Osteocyte (in vitro differentiated cells): ENCODE measurements at regions not wholly inside any gene's neighbourhood (a gene's known extent, or its start where the extent isn't known, plus 50 kb on each side); places are given as distances from the start of the nearest gene placed in this dataset.
A peak's percentile ranks its signal among the peaks of the same experiment; 100 is the strongest.

Source experiments
- DNase-seq: peaks from one replicate; pipeline ENCODE4 v3.0.0; 2021; ENCODE audit warnings: mixed read lengths; ENCODE audit not compliant: unreplicated experiment; ENCODE audit errors: extremely low spot score
- H3K27ac Mint-ChIP-seq: one replicate; pipeline ENCODE4 v1.8.0; 2021; ENCODE audit warnings: mild to moderate bottlenecking, mixed read lengths; ENCODE audit not compliant: unreplicated experiment
- H3K27me3 Mint-ChIP-seq: one replicate; pipeline ENCODE4 v1.8.0; 2021; ENCODE audit warnings: mixed read lengths; ENCODE audit not compliant: unreplicated experiment
- H3K36me3 Mint-ChIP-seq: one replicate; pipeline ENCODE4 v1.8.0; 2021; ENCODE audit warnings: mixed read lengths; ENCODE audit not compliant: unreplicated experiment
- H3K4me1 Mint-ChIP-seq: one replicate; pipeline ENCODE4 v1.8.0; 2021; ENCODE audit warnings: mixed read lengths; ENCODE audit not compliant: unreplicated experiment
- H3K4me3 Mint-ChIP-seq: one replicate; pipeline ENCODE4 v1.8.0; 2021; ENCODE audit warnings: mild to moderate bottlenecking, moderate library complexity, mixed read lengths; ENCODE audit not compliant: unreplicated experiment
- H3K9me3 Mint-ChIP-seq: one replicate; pipeline ENCODE4 v1.8.0; 2021; ENCODE audit warnings: mixed read lengths; ENCODE audit not compliant: unreplicated experiment
- TF ChIP-seq, protein P1 (sequence below): fragments of 200-600 bp; sonication (generic); IDR thresholded peaks from 2 replicates; pipeline ENCODE4 v1.5.0; 2021; ENCODE audit warnings: antibody characterized with exemption, mild to moderate bottlenecking, moderate library complexity

DNA sequence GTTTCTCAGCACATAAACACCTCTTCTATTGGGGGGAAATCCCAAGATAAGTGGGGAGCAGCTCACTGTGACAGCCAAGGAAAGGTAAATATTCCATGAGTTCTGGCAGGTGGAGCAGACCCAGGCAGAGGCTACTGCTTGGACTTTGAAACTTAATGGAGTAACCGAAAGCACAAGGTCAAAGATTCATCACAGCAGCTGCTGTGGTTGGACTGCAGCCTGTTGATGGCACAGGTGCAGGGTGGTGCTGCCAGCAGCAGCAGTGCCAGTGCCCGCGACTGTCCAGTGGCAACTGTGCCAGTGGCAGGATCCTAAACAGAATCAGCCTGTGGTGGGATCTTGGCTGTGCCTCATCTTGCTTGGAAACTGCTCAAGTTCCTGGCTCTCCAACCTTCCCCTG, 81.4 kb upstream of the ARID2 start:
- no peak for DNase-seq
- no peaks in the 10 kb centered on the region for H3K36me3 Mint-ChIP-seq
- TF ChIP-seq, protein P1, sequence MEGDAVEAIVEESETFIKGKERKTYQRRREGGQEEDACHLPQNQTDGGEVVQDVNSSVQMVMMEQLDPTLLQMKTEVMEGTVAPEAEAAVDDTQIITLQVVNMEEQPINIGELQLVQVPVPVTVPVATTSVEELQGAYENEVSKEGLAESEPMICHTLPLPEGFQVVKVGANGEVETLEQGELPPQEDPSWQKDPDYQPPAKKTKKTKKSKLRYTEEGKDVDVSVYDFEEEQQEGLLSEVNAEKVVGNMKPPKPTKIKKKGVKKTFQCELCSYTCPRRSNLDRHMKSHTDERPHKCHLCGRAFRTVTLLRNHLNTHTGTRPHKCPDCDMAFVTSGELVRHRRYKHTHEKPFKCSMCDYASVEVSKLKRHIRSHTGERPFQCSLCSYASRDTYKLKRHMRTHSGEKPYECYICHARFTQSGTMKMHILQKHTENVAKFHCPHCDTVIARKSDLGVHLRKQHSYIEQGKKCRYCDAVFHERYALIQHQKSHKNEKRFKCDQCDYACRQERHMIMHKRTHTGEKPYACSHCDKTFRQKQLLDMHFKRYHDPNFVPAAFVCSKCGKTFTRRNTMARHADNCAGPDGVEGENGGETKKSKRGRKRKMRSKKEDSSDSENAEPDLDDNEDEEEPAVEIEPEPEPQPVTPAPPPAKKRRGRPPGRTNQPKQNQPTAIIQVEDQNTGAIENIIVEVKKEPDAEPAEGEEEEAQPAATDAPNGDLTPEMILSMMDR = no peak
- H3K4me3 Mint-ChIP-seq = no peak overlapping the region
- no peaks in the 10 kb centered on the region for H3K9me3 Mint-ChIP-seq
- peaks cover 61% of the 10 kb centered on the region for H3K27me3 Mint-ChIP-seq
- H3K27ac Mint-ChIP-seq = no peak overlapping the region
- H3K4me1 Mint-ChIP-seq = no peaks in the 10 kb centered on the region

DNA sequence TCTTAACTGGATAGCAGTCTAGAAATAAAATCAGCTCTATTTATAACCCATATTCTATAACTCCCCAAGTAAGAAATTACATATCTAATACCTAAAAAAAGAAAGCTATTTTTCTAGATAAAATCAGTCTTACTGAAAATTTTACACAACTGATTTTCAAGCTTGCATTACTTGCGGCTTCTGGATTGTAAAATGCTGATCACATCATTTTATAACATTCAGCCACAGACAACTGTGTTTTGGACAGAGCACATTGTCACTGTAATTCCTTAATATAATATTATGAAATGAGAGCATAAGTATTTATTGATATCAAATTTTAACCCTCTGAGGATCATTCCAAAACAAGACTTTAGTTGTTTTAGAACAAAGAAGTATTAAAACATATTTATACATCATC, 78.5 kb upstream of the ARID2 start:
- no peak overlapping the region for H3K27ac Mint-ChIP-seq
- TF ChIP-seq, protein P1 = no peak
- no peak overlapping the region for H3K4me3 Mint-ChIP-seq
- no peak for DNase-seq
- H3K36me3 Mint-ChIP-seq = no peaks in the 10 kb centered on the region
- no peaks in the 10 kb centered on the region for H3K9me3 Mint-ChIP-seq
- H3K4me1 Mint-ChIP-seq = no peaks in the 10 kb centered on the region
- H3K27me3 Mint-ChIP-seq = peaks cover 63% of the 10 kb centered on the region

DNA sequence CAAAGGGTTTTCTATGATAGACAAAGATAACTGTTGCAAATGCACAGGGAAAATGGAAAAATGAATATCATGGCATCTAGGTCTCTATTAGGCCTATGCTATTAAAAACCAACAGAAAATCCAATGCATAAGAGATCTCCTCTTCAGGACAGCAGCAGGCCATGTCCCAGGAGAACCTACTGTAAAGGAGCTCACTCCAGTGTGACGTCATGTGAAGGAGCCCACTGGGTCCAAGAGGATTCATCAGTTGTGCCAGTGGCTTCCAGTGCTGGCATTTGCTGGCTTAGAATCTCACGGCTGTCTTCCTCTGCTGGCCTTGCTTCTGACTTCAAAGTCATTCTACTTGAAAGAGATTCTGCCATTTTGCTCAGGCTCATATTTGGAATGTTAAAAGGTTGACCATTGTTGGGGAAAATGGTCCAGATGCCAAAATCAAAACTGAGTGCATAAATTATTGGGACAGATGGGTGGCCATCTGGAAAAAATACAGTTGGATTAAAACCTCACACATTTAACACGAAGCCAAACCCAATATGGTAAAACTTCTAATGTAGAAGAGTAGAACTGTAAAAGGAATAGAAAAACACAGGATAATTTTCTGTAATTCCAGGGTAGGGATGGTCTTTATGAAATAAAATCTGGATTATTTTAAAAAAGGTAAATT, 75.4 kb upstream of the ARID2 start:
- H3K27ac Mint-ChIP-seq = no peak overlapping the region
- DNase-seq = no peak
- H3K4me1 Mint-ChIP-seq = no peaks in the 10 kb centered on the region
- no peaks in the 10 kb centered on the region for H3K36me3 Mint-ChIP-seq
- peaks cover 51% of the 10 kb centered on the region for H3K27me3 Mint-ChIP-seq
- H3K4me3 Mint-ChIP-seq = no peak overlapping the region
- TF ChIP-seq, protein P1 = no peak
- H3K9me3 Mint-ChIP-seq = no peaks in the 10 kb centered on the region

DNA sequence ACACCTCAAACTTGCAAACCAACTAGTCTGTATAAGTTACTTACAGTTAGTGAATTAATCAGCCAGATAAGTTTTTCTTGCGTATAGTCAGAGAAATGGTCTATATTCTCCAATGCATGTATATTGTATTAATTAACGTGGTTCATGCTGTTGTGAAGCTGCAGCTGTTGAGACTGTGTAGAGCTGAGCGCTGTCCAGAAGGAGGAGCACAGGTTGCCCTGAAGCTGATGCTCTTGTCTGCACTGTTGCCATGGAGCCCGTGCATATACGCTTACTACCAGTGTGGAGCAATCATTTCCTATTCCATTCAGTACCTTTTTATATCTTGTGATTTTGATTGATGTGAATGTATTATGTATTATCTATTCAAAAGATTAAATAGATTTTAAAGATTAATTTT, 74.3 kb upstream of the ARID2 start:
- DNase-seq = no peak

DNA sequence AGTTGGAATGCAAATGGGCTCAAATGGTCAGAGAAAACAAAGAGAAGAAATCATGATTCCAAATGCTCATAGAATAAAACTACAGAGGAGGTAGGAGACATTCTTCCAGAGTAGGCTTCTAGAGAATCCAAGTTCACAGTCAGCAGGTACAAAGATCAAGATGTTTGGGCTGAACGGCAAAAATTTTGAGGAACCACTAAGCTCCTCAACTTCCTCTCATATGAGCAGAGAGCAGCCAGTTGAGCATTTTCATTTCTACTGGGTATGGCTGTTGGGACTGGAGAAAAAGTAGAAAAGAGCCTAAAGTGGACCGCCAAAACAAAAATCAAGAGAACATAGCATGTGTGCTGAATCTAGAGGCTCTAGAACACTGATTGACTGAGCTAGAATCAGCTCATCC, 73.8 kb upstream of the ARID2 start:
- H3K27ac Mint-ChIP-seq = no peak overlapping the region
- H3K27me3 Mint-ChIP-seq = peaks cover 39% of the 10 kb centered on the region
- peaks cover 3% of the 10 kb centered on the region for H3K9me3 Mint-ChIP-seq
- H3K4me1 Mint-ChIP-seq = no peaks in the 10 kb centered on the region
- TF ChIP-seq, protein P1 = no peak
- no peaks in the 10 kb centered on the region for H3K36me3 Mint-ChIP-seq
- DNase-seq = no peak
- no peak overlapping the region for H3K4me3 Mint-ChIP-seq

More for the DNA sequence above, 74.3 kb upstream of the ARID2 start:
- H3K4me3 Mint-ChIP-seq = no peak overlapping the region
- TF ChIP-seq, protein P1 = peak; percentile 18
- H3K36me3 Mint-ChIP-seq = no peaks in the 10 kb centered on the region
- no peaks in the 10 kb centered on the region for H3K4me1 Mint-ChIP-seq
- no peak overlapping the region for H3K27ac Mint-ChIP-seq
- H3K27me3 Mint-ChIP-seq = peaks cover 44% of the 10 kb centered on the region
- no peaks in the 10 kb centered on the region for H3K9me3 Mint-ChIP-seq
